DND-41 (cell line): ENCODE measurements at regions not wholly inside any gene's neighbourhood (a gene's known extent, or its start where the extent isn't known, plus 50 kb on each side); places are given as distances from the start of the nearest gene placed in this dataset.

Source experiments
- EZH2 ChIP-seq: IDR thresholded peaks from 3 replicates; pipeline ENCODE4 v1.6.1; 2012; ENCODE audit warnings: borderline replicate concordance, low read depth, mild to moderate bottlenecking, moderate library complexity, low read length, inconsistent platforms; ENCODE audit not compliant: severe bottlenecking
- TF ChIP-seq, protein P1 (sequence below): IDR thresholded peaks from 2 replicates; pipeline ENCODE4 v1.5.1; 2012; ENCODE audit warnings: borderline replicate concordance, low read length, moderate library complexity, mild to moderate bottlenecking; ENCODE audit not compliant: poor library complexity, severe bottlenecking; ENCODE audit errors: extremely low read depth

DNA sequence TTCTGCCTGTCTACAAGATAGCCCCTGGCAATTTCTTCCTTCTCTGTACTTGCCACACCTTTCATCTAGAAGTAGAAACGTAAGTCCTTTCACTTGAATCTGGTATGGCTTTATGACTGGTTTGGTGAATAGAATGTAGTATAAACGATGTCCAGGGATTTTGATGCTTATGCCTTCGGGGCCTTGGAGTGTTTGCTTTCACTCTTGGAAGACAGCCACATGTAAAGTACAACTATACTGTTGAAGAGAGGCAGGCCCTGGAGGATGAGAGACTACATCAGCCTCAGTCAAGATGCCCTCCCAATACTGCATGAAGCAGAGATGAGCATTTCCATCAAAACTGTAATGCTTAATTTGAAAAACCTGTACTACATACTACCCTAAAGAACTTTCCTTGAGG lies 553.8 kb upstream of the C9orf72 start:
- TF ChIP-seq, protein P1, sequence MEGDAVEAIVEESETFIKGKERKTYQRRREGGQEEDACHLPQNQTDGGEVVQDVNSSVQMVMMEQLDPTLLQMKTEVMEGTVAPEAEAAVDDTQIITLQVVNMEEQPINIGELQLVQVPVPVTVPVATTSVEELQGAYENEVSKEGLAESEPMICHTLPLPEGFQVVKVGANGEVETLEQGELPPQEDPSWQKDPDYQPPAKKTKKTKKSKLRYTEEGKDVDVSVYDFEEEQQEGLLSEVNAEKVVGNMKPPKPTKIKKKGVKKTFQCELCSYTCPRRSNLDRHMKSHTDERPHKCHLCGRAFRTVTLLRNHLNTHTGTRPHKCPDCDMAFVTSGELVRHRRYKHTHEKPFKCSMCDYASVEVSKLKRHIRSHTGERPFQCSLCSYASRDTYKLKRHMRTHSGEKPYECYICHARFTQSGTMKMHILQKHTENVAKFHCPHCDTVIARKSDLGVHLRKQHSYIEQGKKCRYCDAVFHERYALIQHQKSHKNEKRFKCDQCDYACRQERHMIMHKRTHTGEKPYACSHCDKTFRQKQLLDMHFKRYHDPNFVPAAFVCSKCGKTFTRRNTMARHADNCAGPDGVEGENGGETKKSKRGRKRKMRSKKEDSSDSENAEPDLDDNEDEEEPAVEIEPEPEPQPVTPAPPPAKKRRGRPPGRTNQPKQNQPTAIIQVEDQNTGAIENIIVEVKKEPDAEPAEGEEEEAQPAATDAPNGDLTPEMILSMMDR = no peak
- TF ChIP-seq EZH2 = no peak
